NB4 (cell line): ENCODE measurements at regions not wholly inside any gene's neighbourhood (a gene's known extent, or its start where the extent isn't known, plus 50 kb on each side); places are given as distances from the start of the nearest gene placed in this dataset.
A peak's percentile ranks its signal among the peaks of the same experiment; 100 is the strongest.

Source experiments
- DNase-seq: peaks from one replicate; pipeline ENCODE4 v3.0.0; 2010; ENCODE audit warnings: low read depth
- H3K4me3 ChIP-seq: one replicate; pipeline ENCODE4 v1.5.1; 2011; ENCODE audit warnings: mild to moderate bottlenecking, low read depth, low read length, moderate library complexity
- MYC ChIP-seq: IDR thresholded peaks from 2 replicates; pipeline ENCODE4 v1.6.1; 2011; ENCODE audit warnings: low read depth, low read length
- POLR2A ChIP-seq: IDR thresholded peaks from 2 replicates; pipeline ENCODE4 v1.6.1; 2011; ENCODE audit warnings: mild to moderate bottlenecking; ENCODE audit not compliant: insufficient read length; ENCODE audit errors: extremely low read depth
- TF ChIP-seq, protein P1 (sequence below): IDR thresholded peaks from one replicate; pipeline ENCODE4 v1.5.1; 2012; ENCODE audit warnings: low read depth, low read length
- TF ChIP-seq, protein P2 (sequence below): IDR thresholded peaks from 2 replicates; pipeline ENCODE4 v1.6.1; 2011; ENCODE audit warnings: low read depth, low read length

DNA sequence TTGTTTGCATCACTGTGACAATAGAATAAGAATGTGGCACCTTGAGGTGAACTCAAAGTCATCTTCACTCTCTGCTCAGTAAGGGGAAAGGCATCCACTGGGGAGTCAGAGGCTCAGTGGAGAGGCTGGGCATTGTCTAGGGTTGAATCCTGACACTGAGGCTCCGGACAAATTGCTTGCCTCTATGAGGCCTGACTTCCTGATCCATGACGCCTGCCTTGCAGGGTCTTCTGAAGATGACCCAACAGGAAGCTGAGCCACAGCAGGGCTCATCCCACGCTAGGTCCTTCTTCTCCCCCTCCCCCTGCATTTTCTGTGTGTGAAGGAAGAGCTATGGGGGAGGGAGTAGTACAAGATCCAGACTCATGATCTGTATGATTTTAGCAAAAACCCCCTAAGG lies 265.1 kb downstream of the SH3BP4 start:
- no peak overlapping the region for H3K4me3 ChIP-seq
- TF ChIP-seq MYC (no peak), POLR2A (no peak)
- TF ChIP-seq, protein P1, sequence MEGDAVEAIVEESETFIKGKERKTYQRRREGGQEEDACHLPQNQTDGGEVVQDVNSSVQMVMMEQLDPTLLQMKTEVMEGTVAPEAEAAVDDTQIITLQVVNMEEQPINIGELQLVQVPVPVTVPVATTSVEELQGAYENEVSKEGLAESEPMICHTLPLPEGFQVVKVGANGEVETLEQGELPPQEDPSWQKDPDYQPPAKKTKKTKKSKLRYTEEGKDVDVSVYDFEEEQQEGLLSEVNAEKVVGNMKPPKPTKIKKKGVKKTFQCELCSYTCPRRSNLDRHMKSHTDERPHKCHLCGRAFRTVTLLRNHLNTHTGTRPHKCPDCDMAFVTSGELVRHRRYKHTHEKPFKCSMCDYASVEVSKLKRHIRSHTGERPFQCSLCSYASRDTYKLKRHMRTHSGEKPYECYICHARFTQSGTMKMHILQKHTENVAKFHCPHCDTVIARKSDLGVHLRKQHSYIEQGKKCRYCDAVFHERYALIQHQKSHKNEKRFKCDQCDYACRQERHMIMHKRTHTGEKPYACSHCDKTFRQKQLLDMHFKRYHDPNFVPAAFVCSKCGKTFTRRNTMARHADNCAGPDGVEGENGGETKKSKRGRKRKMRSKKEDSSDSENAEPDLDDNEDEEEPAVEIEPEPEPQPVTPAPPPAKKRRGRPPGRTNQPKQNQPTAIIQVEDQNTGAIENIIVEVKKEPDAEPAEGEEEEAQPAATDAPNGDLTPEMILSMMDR: no peak
- TF ChIP-seq, protein P2, sequence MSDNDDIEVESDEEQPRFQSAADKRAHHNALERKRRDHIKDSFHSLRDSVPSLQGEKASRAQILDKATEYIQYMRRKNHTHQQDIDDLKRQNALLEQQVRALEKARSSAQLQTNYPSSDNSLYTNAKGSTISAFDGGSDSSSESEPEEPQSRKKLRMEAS: no peak
- DNase-seq: peak; percentile 72

DNA sequence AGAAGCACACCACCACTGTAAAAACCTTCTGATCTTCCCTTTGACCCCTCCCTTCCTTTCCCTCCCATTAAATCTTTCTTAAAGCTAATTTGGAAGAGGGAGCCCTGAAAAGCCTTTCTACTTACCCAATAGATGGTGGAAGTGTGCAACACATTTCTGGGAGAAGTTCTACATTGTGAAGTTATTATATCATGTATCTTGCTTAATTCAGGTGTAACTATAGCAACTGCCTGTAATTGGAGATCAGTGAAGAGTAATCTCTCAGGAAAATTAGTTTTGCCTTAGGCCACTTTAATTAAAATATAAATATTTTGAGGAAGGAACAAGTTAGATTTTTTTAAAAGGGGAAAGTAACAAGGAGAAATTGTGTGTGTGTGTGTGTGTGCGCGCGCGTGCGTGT lies 266.0 kb downstream of the SH3BP4 start:
- no peak for DNase-seq
- TF ChIP-seq, protein P2: no peak
- TF ChIP-seq MYC (no peak), POLR2A (no peak)
- TF ChIP-seq, protein P1: no peak
- no peak overlapping the region for H3K4me3 ChIP-seq

DNA sequence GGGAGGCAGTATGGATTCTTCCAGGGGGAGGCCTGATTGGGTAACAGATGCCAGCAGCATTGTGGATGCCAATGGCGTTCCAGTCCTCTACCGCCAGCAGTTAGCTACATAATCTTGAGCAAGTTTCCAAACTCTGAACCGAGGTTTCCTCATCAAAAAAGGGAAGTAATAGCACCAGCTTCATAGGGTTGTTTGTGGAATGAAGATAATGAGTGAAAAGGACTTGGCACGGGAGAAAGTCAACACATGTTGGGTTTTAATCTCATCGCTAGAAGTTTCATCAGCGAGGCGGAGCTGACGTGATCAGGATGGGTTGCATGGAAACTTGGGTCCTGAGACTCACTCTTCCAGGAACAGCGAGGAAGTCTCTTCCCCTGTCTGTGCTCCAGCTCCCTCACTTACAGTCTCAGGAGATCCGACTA lies 266.7 kb downstream of the SH3BP4 start:
- DNase-seq: peak; percentile 77
- no peak for TF ChIP-seq MYC
- TF ChIP-seq, protein P1: no peak
- TF ChIP-seq, protein P2: no peak
- no peak for TF ChIP-seq POLR2A

DNA sequence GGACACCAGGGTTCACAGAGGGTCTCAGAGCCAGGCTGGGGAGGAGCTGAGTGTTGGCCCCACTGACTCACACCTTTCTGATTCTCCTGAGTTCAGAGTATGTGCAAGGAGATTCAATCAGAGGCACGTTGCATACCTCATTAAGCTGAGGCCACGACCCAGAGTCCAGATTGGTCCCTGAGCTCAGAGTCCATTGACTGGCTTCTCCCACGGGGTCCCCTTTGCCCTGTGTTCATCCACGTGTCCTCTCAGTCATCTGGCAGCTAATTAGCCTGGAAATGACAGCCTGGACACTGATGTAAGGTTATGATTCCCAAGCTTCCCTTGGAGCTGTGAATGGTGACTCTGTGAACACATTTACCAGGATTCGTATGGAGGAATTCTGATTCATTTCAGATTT lies 267.2 kb downstream of the SH3BP4 start:
- TF ChIP-seq, protein P2: no peak
- no peak overlapping the region for H3K4me3 ChIP-seq
- no peak for DNase-seq

More for the DNA sequence above, 266.7 kb downstream of the SH3BP4 start:
- no peak overlapping the region for H3K4me3 ChIP-seq

DNA sequence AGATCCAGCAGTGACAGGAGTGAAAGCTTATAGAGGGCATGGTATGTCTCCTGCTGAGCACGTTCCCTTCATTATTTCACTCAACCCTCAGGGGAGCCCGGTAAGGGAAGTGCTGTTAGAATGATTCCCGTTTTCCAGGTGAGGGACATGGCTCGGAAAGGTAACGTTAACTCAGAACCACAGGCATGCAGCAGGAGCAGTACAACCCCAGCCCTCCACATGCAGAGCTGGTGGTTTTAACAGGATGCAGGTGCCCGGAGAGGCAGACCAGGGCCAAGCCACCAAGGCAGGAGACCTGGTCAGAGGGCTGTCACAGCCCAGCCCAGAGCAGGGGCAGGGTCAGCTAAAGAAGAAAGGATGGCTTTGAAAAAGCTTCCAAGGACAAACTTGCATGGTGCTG lies 268.5 kb downstream of the SH3BP4 start:
- no peak overlapping the region for H3K4me3 ChIP-seq
- no peak for DNase-seq
- TF ChIP-seq MYC: no peak
- TF ChIP-seq, protein P2: no peak
- TF ChIP-seq, protein P1: no peak
- no peak for TF ChIP-seq POLR2A

DNA sequence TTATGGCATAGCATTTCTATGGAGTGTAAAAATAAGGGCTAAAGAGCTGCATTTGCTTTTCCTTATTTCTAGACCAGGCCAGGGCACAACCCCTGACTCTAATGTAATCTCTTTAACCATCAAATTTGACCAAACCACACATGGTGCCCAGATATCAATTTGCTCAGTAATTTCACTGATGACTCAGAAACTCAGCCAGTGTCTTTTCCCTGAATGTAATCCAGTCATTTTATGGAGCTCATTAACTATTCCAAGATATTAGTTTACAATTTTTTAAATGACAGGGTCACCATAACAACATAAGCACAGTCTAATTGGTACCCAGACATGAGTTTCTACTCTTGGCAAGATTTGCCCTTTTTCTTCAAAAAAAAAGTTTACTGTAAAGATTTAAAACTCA lies 270.8 kb upstream of the AGAP1 start:
- DNase-seq: no peak
- H3K4me3 ChIP-seq: no peak overlapping the region
- TF ChIP-seq, protein P1: no peak
- TF ChIP-seq MYC (no peak), POLR2A (no peak)
- TF ChIP-seq, protein P2: no peak
